Activated T-cell treated with anti-CD3 and anti-CD28 coated beads, Interleukin-2, amount 50 U/mL, for 72 hours (primary cell): ENCODE measurements at regions not wholly inside any gene's neighbourhood (a gene's known extent, or its start where the extent isn't known, plus 50 kb on each side); places are given as distances from the start of the nearest gene placed in this dataset.
"Not testable (repeated sequence)": the region's sequence is repeated elsewhere in the genome, so short reads cannot be mapped to it uniquely, and the experiment has no call there.

Experiments
- ATAC-seq, 2 donors: fragments of 150-1000 bp; cut with Tn5 transposase; replicated peaks in 1 of 2; 2 replicates each; pipeline ENCODE4 v1.10.0; 2021; ENCODE audit warnings: moderate library complexity in 2 of 2, mild to moderate bottlenecking in 1 of 2
- DNase-seq, 2 donors: peaks; one replicate each; pipeline ENCODE4 v3.0.0; 2021 to 2022; ENCODE audit warnings: mixed read lengths in 1 of 2
- H3K27ac Mint-ChIP-seq: one replicate; pipeline ENCODE4 v1.8.0; 2022; ENCODE audit warnings: mild to moderate bottlenecking, moderate library complexity, mixed read lengths
- H3K27me3 Mint-ChIP-seq: one replicate; pipeline ENCODE4 v1.8.0; 2022; ENCODE audit warnings: low read depth, mixed read lengths
- H3K36me3 Mint-ChIP-seq, 2 donors: one replicate each; pipeline ENCODE4 v1.8.0; 2022; ENCODE audit warnings: mixed read lengths in 2 of 2, mild to moderate bottlenecking in 1 of 2; ENCODE audit not compliant: insufficient read depth in 2 of 2
- H3K4me1 Mint-ChIP-seq: one replicate; pipeline ENCODE4 v1.8.0; 2022; ENCODE audit warnings: low read depth, mixed read lengths
- H3K4me3 Mint-ChIP-seq, 2 donors: one replicate each; pipeline ENCODE4 v1.8.0; 2022; ENCODE audit warnings: mild to moderate bottlenecking in 2 of 2, mixed read lengths in 2 of 2, moderate library complexity in 2 of 2
- H3K9me3 Mint-ChIP-seq, 2 donors: one replicate each; pipeline ENCODE4 v1.8.0; 2022; ENCODE audit warnings: mixed read lengths in 2 of 2

GRCh38 chr6:163760860-163761259, 346.3 kb downstream of the QKI start:
- H3K4me1 Mint-ChIP-seq = no peaks in the 10 kb centered on the region
- no peaks in the 10 kb centered on the region for H3K36me3 Mint-ChIP-seq
- no peak for ATAC-seq
- H3K27ac Mint-ChIP-seq = no peak overlapping the region
- peaks cover 0 to 8% of the 10 kb centered on the region in 2 donors for H3K9me3 Mint-ChIP-seq
- H3K4me3 Mint-ChIP-seq = no peak overlapping the region
- H3K27me3 Mint-ChIP-seq = peaks cover 26% of the 10 kb centered on the region
- DNase-seq = no peak

GRCh38 chr6:163759542-163759941, 345.0 kb downstream of the QKI start:
- no peak for DNase-seq
- Mint-ChIP-seq H3K4me3 (no peak overlapping the region), H3K27me3 (peaks cover 26% of the 10 kb centered on the region), H3K4me1 (no peaks in the 10 kb centered on the region), H3K36me3 (no peaks in the 10 kb centered on the region), H3K9me3 (peaks cover 3 to 11% of the 10 kb centered on the region in 2 donors), H3K27ac (no peak overlapping the region)
- ATAC-seq = no peak

GRCh38 chr6:163757520-163757919, 343.0 kb downstream of the QKI start:
- DNase-seq (no peak), ATAC-seq (no peak)
- Mint-ChIP-seq H3K4me1 (no peaks in the 10 kb centered on the region), H3K27ac (no peak overlapping the region), H3K4me3 (no peak overlapping the region), H3K36me3 (no peaks in the 10 kb centered on the region), H3K27me3 (peaks cover 18% of the 10 kb centered on the region), H3K9me3 (peaks cover 4 to 7% of the 10 kb centered on the region in 2 donors)

GRCh38 chr6:163756079-163756478, 341.6 kb downstream of the QKI start:
- H3K27ac Mint-ChIP-seq = no peak overlapping the region
- no peak overlapping the region for H3K4me3 Mint-ChIP-seq
- H3K36me3 Mint-ChIP-seq = peaks cover 0 to 2% of the 10 kb centered on the region in 2 donors
- ATAC-seq (no peak), DNase-seq (no peak)
- H3K4me1 Mint-ChIP-seq = no peaks in the 10 kb centered on the region
- peaks cover 19% of the 10 kb centered on the region for H3K27me3 Mint-ChIP-seq
- H3K9me3 Mint-ChIP-seq = peaks cover 7 to 11% of the 10 kb centered on the region in 2 donors

- peaks cover 21% of the 10 kb centered on the region for H3K27me3 Mint-ChIP-seq
- ATAC-seq = no peak
- peaks cover 7 to 11% of the 10 kb centered on the region in 2 donors for H3K9me3 Mint-ChIP-seq
- H3K36me3 Mint-ChIP-seq = peaks cover 0 to 2% of the 10 kb centered on the region in 2 donors
- H3K4me1 Mint-ChIP-seq = no peaks in the 10 kb centered on the region
- no peak overlapping the region for H3K27ac Mint-ChIP-seq
- H3K4me3 Mint-ChIP-seq = no peak overlapping the region
- DNase-seq = no peak
Observed at GRCh38 chr6:163754866-163755265, 340.3 kb downstream of the QKI start.

GRCh38 chr6:163753430-163753829, 338.9 kb downstream of the QKI start:
- DNase-seq (no peak), ATAC-seq (peak in 1 of 2 donors; percentile 38)
- Mint-ChIP-seq H3K4me3 (no peak overlapping the region), H3K9me3 (peaks cover 7 to 11% of the 10 kb centered on the region in 2 donors), H3K27ac (no peak overlapping the region), H3K27me3 (peaks cover 17% of the 10 kb centered on the region), H3K36me3 (peaks cover 0 to 2% of the 10 kb centered on the region in 2 donors), H3K4me1 (no peaks in the 10 kb centered on the region)

- Mint-ChIP-seq H3K9me3 (peaks cover 7% of the 10 kb centered on the region in 2 donors), H3K36me3 (peaks cover 0 to 2% of the 10 kb centered on the region in 2 donors), H3K27ac (no peak overlapping the region), H3K4me3 (no peak overlapping the region), H3K27me3 (peaks cover 15% of the 10 kb centered on the region), H3K4me1 (no peaks in the 10 kb centered on the region)
- DNase-seq (no peak), ATAC-seq (no peak)
Observed at GRCh38 chr6:163752446-163752845, 337.9 kb downstream of the QKI start.

GRCh38 chr6:163751032-163751525, 336.6 kb downstream of the QKI start:
- DNase-seq (no peak), ATAC-seq (peak in 1 of 2 donors; percentile 26)
- Mint-ChIP-seq H3K4me3 (peak overlapping the region in 1 of 2 donors; percentile 0), H3K4me1 (no peaks in the 10 kb centered on the region), H3K36me3 (peaks cover 0 to 2% of the 10 kb centered on the region in 2 donors), H3K27me3 (peaks cover 12% of the 10 kb centered on the region), H3K27ac (no peak overlapping the region), H3K9me3 (peaks cover 6 to 9% of the 10 kb centered on the region in 2 donors)

GRCh38 chr6:163750431-163751031, 336.0 kb downstream of the QKI start:
- H3K27me3 Mint-ChIP-seq = peaks cover 12% of the 10 kb centered on the region
- peak overlapping the region in 1 of 2 donors; percentile 0 for H3K4me3 Mint-ChIP-seq
- H3K36me3 Mint-ChIP-seq = peaks cover 0 to 2% of the 10 kb centered on the region in 2 donors
- H3K9me3 Mint-ChIP-seq = peaks cover 6 to 9% of the 10 kb centered on the region in 2 donors
- H3K4me1 Mint-ChIP-seq = no peaks in the 10 kb centered on the region
- ATAC-seq (peak in 1 of 2 donors; percentile 52), DNase-seq (no peak)
- H3K27ac Mint-ChIP-seq = no peak overlapping the region

- Mint-ChIP-seq H3K27me3 (peaks cover 12% of the 10 kb centered on the region), H3K27ac (no peak overlapping the region), H3K4me1 (no peaks in the 10 kb centered on the region), H3K36me3 (peaks cover 0 to 2% of the 10 kb centered on the region in 2 donors), H3K4me3 (no peak overlapping the region), H3K9me3 (peaks cover 4 to 6% of the 10 kb centered on the region in 2 donors)
- no peak for DNase-seq
- no peak for ATAC-seq
Observed at GRCh38 chr6:163748886-163749285, 334.4 kb downstream of the QKI start.

GRCh38 chr6:163748036-163748435, 333.5 kb downstream of the QKI start:
- H3K9me3 Mint-ChIP-seq = peaks cover 4 to 6% of the 10 kb centered on the region in 2 donors

GRCh38 chr6:163747058-163747457, 332.5 kb downstream of the QKI start:
- H3K27ac Mint-ChIP-seq = peak overlapping the region; percentile 64
- peaks cover 12% of the 10 kb centered on the region for H3K27me3 Mint-ChIP-seq
- H3K9me3 Mint-ChIP-seq, DNase-seq, H3K36me3 Mint-ChIP-seq, ATAC-seq, H3K4me1 Mint-ChIP-seq, H3K4me3 Mint-ChIP-seq: not testable (repeated sequence)

More at GRCh38 chr6:163748036-163748435, 333.5 kb downstream of the QKI start:
- Mint-ChIP-seq H3K36me3 (peaks cover 0 to 2% of the 10 kb centered on the region in 2 donors), H3K4me1 (no peaks in the 10 kb centered on the region), H3K4me3 (no peak overlapping the region), H3K27ac (no peak overlapping the region), H3K27me3 (peaks cover 12% of the 10 kb centered on the region)
- no peak for ATAC-seq
- DNase-seq = no peak

GRCh38 chr6:163745536-163746400, 331.2 kb downstream of the QKI start:
- no peak overlapping the region for H3K27ac Mint-ChIP-seq
- DNase-seq (no peak), ATAC-seq (no peak)
- H3K9me3 Mint-ChIP-seq = peaks cover 0 to 3% of the 10 kb centered on the region in 2 donors
- no peaks in the 10 kb centered on the region for H3K36me3 Mint-ChIP-seq
- H3K27me3 Mint-ChIP-seq = peaks cover 8% of the 10 kb centered on the region
- H3K4me1 Mint-ChIP-seq = no peaks in the 10 kb centered on the region
- no peak overlapping the region for H3K4me3 Mint-ChIP-seq
